ENCODE measurements at regions not wholly inside any gene's neighbourhood (a gene's known extent, or its start where the extent isn't known, plus 50 kb on each side); places are given as distances from the start of the nearest gene placed in this dataset.

GRCh38 chr6:134525190-134525868, 207.4 kb upstream of the SGK1 start:
- no peaks in the 10 kb centered on the region for H3K27me3 ChIP-seq (ENCODE audit: insufficient read depth, low read depth)
- no peak overlapping the region for H2AFZ ChIP-seq (ENCODE audit: low read depth)
- no peaks in the 10 kb centered on the region for H3K79me2 ChIP-seq (ENCODE audit: insufficient read depth, low read depth)
- H3K4me1 ChIP-seq (ENCODE audit: low read depth, poor library complexity, severe bottlenecking): no peaks in the 10 kb centered on the region
- no peak overlapping the region for H3K9ac ChIP-seq
- no peaks in the 10 kb centered on the region for H4K20me1 ChIP-seq (ENCODE audit: insufficient read depth)
- no peak overlapping the region for H3K4me2 ChIP-seq
- no peaks in the 10 kb centered on the region for H3K36me3 ChIP-seq (ENCODE audit: insufficient read depth)
- H3K27ac ChIP-seq: no peak overlapping the region
- TF ChIP-seq CTCF (conservative IDR thresholded peaks at IDR 0.05; ENCODE audit: low read depth, low read length): no peak
- H3K4me3 ChIP-seq (IDR thresholded peaks at IDR 0.05; ENCODE audit: insufficient read depth, low read depth, low read length): no peak overlapping the region

GRCh38 chr6:134523903-134524650, 206.2 kb upstream of the SGK1 start:
- Histone ChIP-seq H3K4me1 (ENCODE audit: low read depth, poor library complexity, severe bottlenecking) (no peaks in the 10 kb centered on the region), H3K4me3 (IDR thresholded peaks at IDR 0.05; ENCODE audit: insufficient read depth, low read depth, low read length) (no peak overlapping the region), H3K4me2 (no peak overlapping the region), H4K20me1 (ENCODE audit: insufficient read depth) (no peaks in the 10 kb centered on the region), H3K79me2 (ENCODE audit: insufficient read depth, low read depth) (no peaks in the 10 kb centered on the region), H2AFZ (ENCODE audit: low read depth) (no peak overlapping the region), H3K9ac (no peak overlapping the region), H3K27ac (no peak overlapping the region), H3K36me3 (ENCODE audit: insufficient read depth) (no peaks in the 10 kb centered on the region), H3K27me3 (ENCODE audit: insufficient read depth, low read depth) (no peaks in the 10 kb centered on the region)
- TF ChIP-seq CTCF (conservative IDR thresholded peaks at IDR 0.05; ENCODE audit: low read depth, low read length): no peak

GRCh38 chr6:134523051-134523450, 205.1 kb upstream of the SGK1 start:
- no peak overlapping the region for H2AFZ ChIP-seq (ENCODE audit: low read depth)
- H3K9ac ChIP-seq: no peak overlapping the region
- no peak overlapping the region for H3K4me3 ChIP-seq (IDR thresholded peaks at IDR 0.05; ENCODE audit: insufficient read depth, low read depth, low read length)
- H3K27me3 ChIP-seq (ENCODE audit: insufficient read depth, low read depth): no peaks in the 10 kb centered on the region
- H3K79me2 ChIP-seq (ENCODE audit: insufficient read depth, low read depth): no peaks in the 10 kb centered on the region
- no peaks in the 10 kb centered on the region for H3K36me3 ChIP-seq (ENCODE audit: insufficient read depth)
- no peaks in the 10 kb centered on the region for H4K20me1 ChIP-seq (ENCODE audit: insufficient read depth)
- no peak overlapping the region for H3K27ac ChIP-seq
- no peak for TF ChIP-seq CTCF (conservative IDR thresholded peaks at IDR 0.05; ENCODE audit: low read depth, low read length)
- no peaks in the 10 kb centered on the region for H3K4me1 ChIP-seq (ENCODE audit: low read depth, poor library complexity, severe bottlenecking)
- H3K4me2 ChIP-seq: no peak overlapping the region

GRCh38 chr6:134521116-134521501, 203.2 kb upstream of the SGK1 start:
- H2AFZ ChIP-seq (ENCODE audit: low read depth): no peak overlapping the region
- no peak overlapping the region for H3K4me3 ChIP-seq (IDR thresholded peaks at IDR 0.05; ENCODE audit: insufficient read depth, low read depth, low read length)
- no peaks in the 10 kb centered on the region for H3K79me2 ChIP-seq (ENCODE audit: insufficient read depth, low read depth)
- no peak for TF ChIP-seq CTCF (conservative IDR thresholded peaks at IDR 0.05; ENCODE audit: low read depth, low read length)
- H4K20me1 ChIP-seq (ENCODE audit: insufficient read depth): no peaks in the 10 kb centered on the region
- H3K4me1 ChIP-seq (ENCODE audit: low read depth, poor library complexity, severe bottlenecking): no peaks in the 10 kb centered on the region
- H3K36me3 ChIP-seq (ENCODE audit: insufficient read depth): no peaks in the 10 kb centered on the region
- H3K4me2 ChIP-seq: no peak overlapping the region
- no peak overlapping the region for H3K9ac ChIP-seq
- H3K27me3 ChIP-seq (ENCODE audit: insufficient read depth, low read depth): no peaks in the 10 kb centered on the region
- no peak overlapping the region for H3K27ac ChIP-seq

Data from KMS-11 (cell line).